Glutamatergic neuron (in vitro differentiated cells): ENCODE measurements at regions not wholly inside any gene's neighbourhood (a gene's known extent, or its start where the extent isn't known, plus 50 kb on each side); places are given as distances from the start of the nearest gene placed in this dataset.

Source experiments
- DNase-seq: peaks from one replicate; pipeline ENCODE4 v3.0.0; 2022
- H3K27ac Mint-ChIP-seq: one replicate; pipeline ENCODE4 v1.8.0; 2020; ENCODE audit warnings: mild to moderate bottlenecking, mixed read lengths, inconsistent platforms; ENCODE audit not compliant: unreplicated experiment
- H3K27me3 Mint-ChIP-seq: one replicate; pipeline ENCODE4 v1.8.0; 2020; ENCODE audit warnings: mild to moderate bottlenecking, moderate library complexity, mixed read lengths, inconsistent platforms; ENCODE audit not compliant: unreplicated experiment
- H3K36me3 Mint-ChIP-seq: one replicate; pipeline ENCODE4 v1.8.0; 2020; ENCODE audit warnings: mild to moderate bottlenecking, mixed read lengths, inconsistent platforms; ENCODE audit not compliant: unreplicated experiment
- H3K4me1 Mint-ChIP-seq: one replicate; pipeline ENCODE4 v1.8.0; 2020; ENCODE audit warnings: mild to moderate bottlenecking, low read depth, mixed read lengths, inconsistent platforms; ENCODE audit not compliant: unreplicated experiment
- H3K4me3 Mint-ChIP-seq: one replicate; pipeline ENCODE4 v1.8.0; 2020; ENCODE audit warnings: mild to moderate bottlenecking, mixed read lengths, inconsistent platforms; ENCODE audit not compliant: unreplicated experiment
- H3K9me3 Mint-ChIP-seq: one replicate; pipeline ENCODE4 v1.8.0; 2020; ENCODE audit warnings: mild to moderate bottlenecking, moderate library complexity, mixed read lengths, inconsistent platforms; ENCODE audit not compliant: unreplicated experiment
- CTCF ChIP-seq: fragments of 200-600 bp; sonication (generic); IDR thresholded peaks from one replicate; pipeline ENCODE4 v1.5.0; 2021; ENCODE audit not compliant: partially characterized antibody, unreplicated experiment

- TF ChIP-seq CTCF: no peak
- Mint-ChIP-seq H3K4me3 (no peak overlapping the region), H3K27me3 (no peaks in the 10 kb centered on the region), H3K27ac (no peak overlapping the region), H3K36me3 (peaks cover 5% of the 10 kb centered on the region), H3K9me3 (no peaks in the 10 kb centered on the region), H3K4me1 (peaks cover 4% of the 10 kb centered on the region)
- no peak for DNase-seq
These were observed 250.5 kb upstream of the SOX5 start for GRCh38 chr12:24200010-24200409.

- peaks cover 4% of the 10 kb centered on the region for H3K4me1 Mint-ChIP-seq
- DNase-seq: no peak
- H3K27me3 Mint-ChIP-seq: no peaks in the 10 kb centered on the region
- no peak for TF ChIP-seq CTCF
- no peak overlapping the region for H3K27ac Mint-ChIP-seq
- no peak overlapping the region for H3K4me3 Mint-ChIP-seq
- H3K9me3 Mint-ChIP-seq: no peaks in the 10 kb centered on the region
- H3K36me3 Mint-ChIP-seq: peaks cover 5% of the 10 kb centered on the region
These were observed 249.6 kb upstream of the SOX5 start for GRCh38 chr12:24198936-24199671.

GRCh38 chr12:24198070-24198469 is 248.6 kb upstream of the SOX5 start:
- peaks cover 4% of the 10 kb centered on the region for H3K4me1 Mint-ChIP-seq
- no peaks in the 10 kb centered on the region for H3K36me3 Mint-ChIP-seq
- no peaks in the 10 kb centered on the region for H3K9me3 Mint-ChIP-seq
- no peak overlapping the region for H3K4me3 Mint-ChIP-seq
- DNase-seq: no peak
- no peak for TF ChIP-seq CTCF
- no peak overlapping the region for H3K27ac Mint-ChIP-seq
- no peaks in the 10 kb centered on the region for H3K27me3 Mint-ChIP-seq

- DNase-seq: no peak
These were observed 248.1 kb upstream of the SOX5 start for GRCh38 chr12:24197532-24197931.

More at GRCh38 chr12:24197532-24197931, 248.1 kb upstream of the SOX5 start:
- Mint-ChIP-seq H3K9me3 (no peaks in the 10 kb centered on the region), H3K27ac (peak overlapping the region; percentile 46), H3K27me3 (no peaks in the 10 kb centered on the region), H3K4me1 (peaks cover 4% of the 10 kb centered on the region), H3K4me3 (no peak overlapping the region), H3K36me3 (no peaks in the 10 kb centered on the region)
- no peak for TF ChIP-seq CTCF
